Erythroblast (primary cell): ENCODE measurements at regions not wholly inside any gene's neighbourhood (a gene's known extent, or its start where the extent isn't known, plus 50 kb on each side); places are given as distances from the start of the nearest gene placed in this dataset.

ENCODE experiments used
- GATA1 ChIP-seq: IDR thresholded peaks from 2 replicates; pipeline ENCODE4 v1.6.1; 2011; ENCODE audit warnings: low read depth, mild to moderate bottlenecking, control low read depth, low read length, moderate library complexity
- POLR2A ChIP-seq: IDR thresholded peaks from 2 replicates; pipeline ENCODE4 v1.6.1; 2011; ENCODE audit warnings: mild to moderate bottlenecking, low read length

DNA sequence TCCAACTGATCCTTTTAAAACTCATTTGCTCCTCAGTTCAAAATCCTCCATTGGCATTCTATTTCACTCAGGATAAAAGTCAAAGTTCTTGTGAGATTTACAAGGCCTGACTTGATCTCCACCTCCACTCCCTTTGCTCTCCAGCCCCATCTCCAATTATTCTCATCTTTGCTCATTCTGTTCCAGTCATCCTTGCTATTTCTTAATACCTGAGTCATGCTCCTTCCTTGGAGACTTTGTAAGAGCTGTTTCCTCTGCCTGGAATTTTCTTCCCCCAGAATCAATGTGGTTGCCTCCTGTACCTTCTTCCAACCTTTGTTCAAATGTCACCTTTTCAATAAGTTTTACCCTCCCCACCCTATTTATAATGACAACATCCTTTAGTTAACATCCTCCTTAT, 373.5 kb downstream of the HTR1B start:
- no peak for TF ChIP-seq POLR2A
- no peak for TF ChIP-seq GATA1
